Liver (tissue), 8 donors: ENCODE measurements at regions not wholly inside any gene's neighbourhood (a gene's known extent, or its start where the extent isn't known, plus 50 kb on each side); places are given as distances from the start of the nearest gene placed in this dataset.

Source experiments
- DNase-seq: peaks from one replicate; pipeline ENCODE4 v3.0.0-alpha.2; 2017; ENCODE audit warnings: low spot score
- H3K27ac ChIP-seq, 2 donors: one replicate each; pipeline ENCODE4 v1.7.0; 2013; ENCODE audit warnings: inconsistent platforms in 2 of 2, low read length in 2 of 2, control low read depth in 1 of 2, low read depth in 1 of 2, mild to moderate bottlenecking in 1 of 2
- H3K27me3 ChIP-seq, 4 donors: one replicate each; pipeline versions ENCODE4 v1.6.1 to v1.7.0; 2013; ENCODE audit warnings: low read length in 3 of 4, inconsistent platforms in 1 of 4, mild to moderate bottlenecking in 1 of 4, moderate library complexity in 1 of 4; ENCODE audit not compliant: control insufficient read depth in 4 of 4, insufficient read depth in 4 of 4
- H3K36me3 ChIP-seq, 4 donors: one replicate each; pipeline versions ENCODE4 v1.6.1 to v1.7.0; 2013; ENCODE audit warnings: low read length in 3 of 4, mild to moderate bottlenecking in 3 of 4, low read depth in 1 of 4, moderate library complexity in 1 of 4; ENCODE audit not compliant: control insufficient read depth in 4 of 4, insufficient read depth in 3 of 4
- H3K4me1 ChIP-seq, 4 donors: one replicate each; pipeline versions ENCODE4 v1.6.1 to v1.7.0; 2013; ENCODE audit warnings: low read length in 3 of 4, mild to moderate bottlenecking in 3 of 4, moderate library complexity in 1 of 4; ENCODE audit not compliant: control insufficient read depth in 4 of 4, insufficient read depth in 4 of 4
- H3K4me3 ChIP-seq, 3 donors: one replicate each; pipeline versions ENCODE4 v1.6.1 to v1.7.0; 2013; ENCODE audit warnings: low read length in 3 of 3, control low read depth in 1 of 3, low read depth in 1 of 3, mild to moderate bottlenecking in 1 of 3
- H3K9ac ChIP-seq, 2 donors: one replicate each; pipeline ENCODE4 v1.7.0; 2013; ENCODE audit warnings: low read length in 2 of 2, mild to moderate bottlenecking in 2 of 2, moderate library complexity in 2 of 2, control low read depth in 1 of 2, low read depth in 1 of 2
- H3K9me3 ChIP-seq, 4 donors: one replicate each; pipeline versions ENCODE4 v1.6.1 to v1.7.0; 2013; ENCODE audit warnings: low read length in 3 of 4; ENCODE audit not compliant: control insufficient read depth in 4 of 4
- ATF3 ChIP-seq: IDR thresholded peaks from 2 replicates; pipeline ENCODE4 v1.6.1; 2016; ENCODE audit warnings: antibody characterized with exemption
- EGR1 ChIP-seq, 2 donors: IDR thresholded peaks; 2 replicates each; pipeline ENCODE4 v1.6.1; 2016 to 2018; ENCODE audit warnings: antibody characterized with exemption in 2 of 2, low read depth in 2 of 2
- FOXA1 ChIP-seq: IDR thresholded peaks from 2 replicates; pipeline ENCODE4 v1.6.1; 2016; ENCODE audit warnings: antibody characterized with exemption
- FOXA2 ChIP-seq: IDR thresholded peaks from 2 replicates; pipeline ENCODE4 v1.6.1; 2016; ENCODE audit warnings: antibody characterized with exemption
- GABPA ChIP-seq, 2 donors: IDR thresholded peaks in 1 of 2; conservative IDR thresholded peaks in 1 of 2; 2 replicates each; pipeline ENCODE4 v1.6.1; 2016; ENCODE audit warnings: antibody characterized with exemption in 2 of 2, mild to moderate bottlenecking in 1 of 2, moderate library complexity in 1 of 2
- HNF4A ChIP-seq, 2 donors: conservative IDR thresholded peaks; 2 replicates each; pipeline ENCODE4 v1.6.1; 2016; ENCODE audit warnings: antibody characterized with exemption in 2 of 2, mild to moderate bottlenecking in 2 of 2
- HNF4G ChIP-seq: IDR thresholded peaks from 2 replicates; pipeline ENCODE4 v1.6.1; 2016; ENCODE audit warnings: antibody characterized with exemption
- JUND ChIP-seq, 2 donors: IDR thresholded peaks; 2 replicates each; pipeline ENCODE4 v1.6.1; 2016; ENCODE audit warnings: antibody characterized with exemption in 2 of 2
- NR2F2 ChIP-seq: IDR thresholded peaks from 2 replicates; pipeline ENCODE4 v1.6.1; 2016; ENCODE audit warnings: antibody characterized with exemption
- RAD21 ChIP-seq, 2 donors: IDR thresholded peaks; 2 replicates each; pipeline ENCODE4 v1.6.1; 2016; ENCODE audit warnings: antibody characterized with exemption in 2 of 2, mild to moderate bottlenecking in 2 of 2
- RXRA ChIP-seq, 2 donors: IDR thresholded peaks; 2 replicates each; pipeline ENCODE4 v1.6.1; 2017 to 2018; ENCODE audit warnings: antibody characterized with exemption in 2 of 2, mild to moderate bottlenecking in 1 of 2
- SP1 ChIP-seq: IDR thresholded peaks from 2 replicates; pipeline ENCODE4 v1.6.1; 2018; ENCODE audit warnings: antibody characterized with exemption, mild to moderate bottlenecking
- TAF1 ChIP-seq: conservative IDR thresholded peaks from 2 replicates; pipeline ENCODE4 v1.6.1; 2016; ENCODE audit warnings: antibody characterized with exemption, mild to moderate bottlenecking
- YY1 ChIP-seq: IDR thresholded peaks from 2 replicates; pipeline ENCODE4 v1.6.1; 2016; ENCODE audit warnings: antibody characterized with exemption, mild to moderate bottlenecking
- ZBTB33 ChIP-seq: IDR thresholded peaks from 2 replicates; pipeline ENCODE4 v1.6.1; 2016; ENCODE audit warnings: antibody characterized with exemption
- WGBS: extraction: QIAGEN DNeasy Blood & Tissue Kit; methylation state at CpG from one replicate; pipeline ENCODE4 v1.1.7; 2013; 5-methylcytosine and 5-hydroxymethylcytosine counted together
- TF ChIP-seq, protein P1 (sequence below): IDR thresholded peaks from 2 replicates; pipeline ENCODE4 v1.6.1; 2016; ENCODE audit warnings: antibody characterized with exemption, mild to moderate bottlenecking
- TF ChIP-seq, protein P2 (sequence below): fragments of 150-350 bp; IDR thresholded peaks from 2 replicates; pipeline ENCODE4 v1.5.1; 2017; ENCODE audit warnings: improper control_type of control experiment, low read depth, low read length; ENCODE audit not compliant: missing input control
- TF ChIP-seq, protein P3 (sequence below): IDR thresholded peaks from 2 replicates; pipeline ENCODE4 v1.6.1; 2016; ENCODE audit warnings: antibody characterized with exemption
- donor health status: healthy.
- donor health status: healthy.
- donor health status: healthy.
- donor health status: healthy.
- donor health status: healthy.

DNA sequence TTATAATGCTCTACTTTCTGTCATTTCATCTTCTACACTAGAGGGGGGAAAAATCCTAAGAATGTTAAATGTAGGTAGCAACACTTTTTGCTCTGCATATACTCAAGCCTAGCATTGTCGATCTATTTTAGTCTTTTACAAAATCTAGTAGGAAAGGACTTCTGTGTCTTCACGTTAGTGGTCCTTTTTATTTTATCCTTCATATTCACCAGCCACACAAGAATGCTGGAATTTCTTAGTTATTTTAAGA lies 253.0 kb upstream of the FLRT2 start:
- Histone ChIP-seq H3K9ac (no peak overlapping the region), H3K27ac (no peak overlapping the region), H3K4me3 (no peak overlapping the region), H3K9me3 (no peaks in the 10 kb centered on the region), H3K4me1 (no peaks in the 10 kb centered on the region), H3K36me3 (no peaks in the 10 kb centered on the region), H3K27me3 (no peaks in the 10 kb centered on the region)
- TF ChIP-seq TAF1 (no peak), ZBTB33 (no peak), GABPA (IDR thresholded peaks at IDR 0.05 in 1 of 2, conservative IDR thresholded peaks at IDR 0.05 in 1 of 2) (no peak), SP1 (no peak), HNF4G (no peak), RXRA (IDR thresholded peaks at IDR 0.05) (no peak), YY1 (no peak), FOXA2 (no peak), ATF3 (no peak), NR2F2 (no peak), RAD21 (IDR thresholded peaks at IDR 0.05) (no peak), JUND (IDR thresholded peaks at IDR 0.05) (no peak), FOXA1 (no peak), EGR1 (IDR thresholded peaks at IDR 0.05; ENCODE audit: low read depth in 2 of 2) (no peak)
- TF ChIP-seq, protein P1, sequence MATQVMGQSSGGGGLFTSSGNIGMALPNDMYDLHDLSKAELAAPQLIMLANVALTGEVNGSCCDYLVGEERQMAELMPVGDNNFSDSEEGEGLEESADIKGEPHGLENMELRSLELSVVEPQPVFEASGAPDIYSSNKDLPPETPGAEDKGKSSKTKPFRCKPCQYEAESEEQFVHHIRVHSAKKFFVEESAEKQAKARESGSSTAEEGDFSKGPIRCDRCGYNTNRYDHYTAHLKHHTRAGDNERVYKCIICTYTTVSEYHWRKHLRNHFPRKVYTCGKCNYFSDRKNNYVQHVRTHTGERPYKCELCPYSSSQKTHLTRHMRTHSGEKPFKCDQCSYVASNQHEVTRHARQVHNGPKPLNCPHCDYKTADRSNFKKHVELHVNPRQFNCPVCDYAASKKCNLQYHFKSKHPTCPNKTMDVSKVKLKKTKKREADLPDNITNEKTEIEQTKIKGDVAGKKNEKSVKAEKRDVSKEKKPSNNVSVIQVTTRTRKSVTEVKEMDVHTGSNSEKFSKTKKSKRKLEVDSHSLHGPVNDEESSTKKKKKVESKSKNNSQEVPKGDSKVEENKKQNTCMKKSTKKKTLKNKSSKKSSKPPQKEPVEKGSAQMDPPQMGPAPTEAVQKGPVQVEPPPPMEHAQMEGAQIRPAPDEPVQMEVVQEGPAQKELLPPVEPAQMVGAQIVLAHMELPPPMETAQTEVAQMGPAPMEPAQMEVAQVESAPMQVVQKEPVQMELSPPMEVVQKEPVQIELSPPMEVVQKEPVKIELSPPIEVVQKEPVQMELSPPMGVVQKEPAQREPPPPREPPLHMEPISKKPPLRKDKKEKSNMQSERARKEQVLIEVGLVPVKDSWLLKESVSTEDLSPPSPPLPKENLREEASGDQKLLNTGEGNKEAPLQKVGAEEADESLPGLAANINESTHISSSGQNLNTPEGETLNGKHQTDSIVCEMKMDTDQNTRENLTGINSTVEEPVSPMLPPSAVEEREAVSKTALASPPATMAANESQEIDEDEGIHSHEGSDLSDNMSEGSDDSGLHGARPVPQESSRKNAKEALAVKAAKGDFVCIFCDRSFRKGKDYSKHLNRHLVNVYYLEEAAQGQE = no peak
- TF ChIP-seq, protein P2, sequence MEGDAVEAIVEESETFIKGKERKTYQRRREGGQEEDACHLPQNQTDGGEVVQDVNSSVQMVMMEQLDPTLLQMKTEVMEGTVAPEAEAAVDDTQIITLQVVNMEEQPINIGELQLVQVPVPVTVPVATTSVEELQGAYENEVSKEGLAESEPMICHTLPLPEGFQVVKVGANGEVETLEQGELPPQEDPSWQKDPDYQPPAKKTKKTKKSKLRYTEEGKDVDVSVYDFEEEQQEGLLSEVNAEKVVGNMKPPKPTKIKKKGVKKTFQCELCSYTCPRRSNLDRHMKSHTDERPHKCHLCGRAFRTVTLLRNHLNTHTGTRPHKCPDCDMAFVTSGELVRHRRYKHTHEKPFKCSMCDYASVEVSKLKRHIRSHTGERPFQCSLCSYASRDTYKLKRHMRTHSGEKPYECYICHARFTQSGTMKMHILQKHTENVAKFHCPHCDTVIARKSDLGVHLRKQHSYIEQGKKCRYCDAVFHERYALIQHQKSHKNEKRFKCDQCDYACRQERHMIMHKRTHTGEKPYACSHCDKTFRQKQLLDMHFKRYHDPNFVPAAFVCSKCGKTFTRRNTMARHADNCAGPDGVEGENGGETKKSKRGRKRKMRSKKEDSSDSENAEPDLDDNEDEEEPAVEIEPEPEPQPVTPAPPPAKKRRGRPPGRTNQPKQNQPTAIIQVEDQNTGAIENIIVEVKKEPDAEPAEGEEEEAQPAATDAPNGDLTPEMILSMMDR = no peak
- TF ChIP-seq, protein P3, sequence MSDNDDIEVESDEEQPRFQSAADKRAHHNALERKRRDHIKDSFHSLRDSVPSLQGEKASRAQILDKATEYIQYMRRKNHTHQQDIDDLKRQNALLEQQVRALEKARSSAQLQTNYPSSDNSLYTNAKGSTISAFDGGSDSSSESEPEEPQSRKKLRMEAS = no peak
- DNase-seq = no peak
- WGBS = 84% methylated on average over 2 of the region's 2 CpGs

GRCh38 chr14:85279407-85279806 lies 250.5 kb upstream of the FLRT2 start:
- Histone ChIP-seq H3K9me3 (no peaks in the 10 kb centered on the region), H3K27me3 (no peaks in the 10 kb centered on the region), H3K4me1 (no peaks in the 10 kb centered on the region), H3K36me3 (no peaks in the 10 kb centered on the region), H3K27ac (no peak overlapping the region), H3K9ac (no peak overlapping the region), H3K4me3 (no peak overlapping the region)
- 100% methylated on average over 1 of the region's 1 CpG for WGBS
- TF ChIP-seq SP1 (no peak), FOXA1 (no peak), RXRA (IDR thresholded peaks at IDR 0.05) (no peak), FOXA2 (no peak), RAD21 (IDR thresholded peaks at IDR 0.05) (no peak), GABPA (IDR thresholded peaks at IDR 0.05 in 1 of 2, conservative IDR thresholded peaks at IDR 0.05 in 1 of 2) (no peak), EGR1 (IDR thresholded peaks at IDR 0.05; ENCODE audit: low read depth in 2 of 2) (no peak), HNF4A (conservative IDR thresholded peaks at IDR 0.05) (no peak), HNF4G (no peak), ATF3 (no peak), JUND (IDR thresholded peaks at IDR 0.05) (no peak), YY1 (no peak), ZBTB33 (no peak), TAF1 (no peak), NR2F2 (no peak)
- TF ChIP-seq, protein P3 = no peak
- TF ChIP-seq, protein P2 = no peak
- DNase-seq = no peak
